Activated gamma-delta T cell treated with anti-CD3 and anti-CD28 coated beads, Interleukin-2, amount 50 U/mL, for 16 hours (primary cell): ENCODE measurements at regions not wholly inside any gene's neighbourhood (a gene's known extent, or its start where the extent isn't known, plus 50 kb on each side); places are given as distances from the start of the nearest gene placed in this dataset.
A peak's percentile ranks its signal among the peaks of the same experiment; 100 is the strongest.
"Not testable (repeated sequence)": the region's sequence is repeated elsewhere in the genome, so short reads cannot be mapped to it uniquely, and the experiment has no call there.

Experiments
- DNase-seq: peaks from one replicate; pipeline ENCODE4 v3.0.0-alpha.2; 2020; ENCODE audit warnings: low read depth

- no peak for DNase-seq
Measured at GRCh38 chr2:234189786-234190300, 139.3 kb downstream of the SPP2 start.

DNA sequence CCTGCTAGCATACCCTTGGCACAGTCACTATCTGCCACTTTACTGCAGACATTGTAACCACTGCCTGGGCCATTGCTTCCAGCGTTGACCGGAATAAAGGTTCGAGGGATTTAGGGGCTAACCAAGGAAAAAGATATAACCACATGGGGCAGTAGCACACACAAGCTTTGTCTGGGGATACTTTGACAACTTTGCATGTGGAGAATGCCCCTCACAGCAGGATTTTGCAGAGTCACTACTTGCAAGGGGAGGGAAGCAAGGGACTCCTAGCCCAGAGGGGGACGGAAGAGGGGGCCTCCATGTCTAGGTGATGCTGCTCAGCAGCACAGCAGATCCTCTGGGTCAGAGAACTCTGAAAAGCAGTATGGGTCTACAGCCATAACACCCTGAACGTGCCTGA is 138.7 kb downstream of the SPP2 start:
- DNase-seq: no peak

DNA sequence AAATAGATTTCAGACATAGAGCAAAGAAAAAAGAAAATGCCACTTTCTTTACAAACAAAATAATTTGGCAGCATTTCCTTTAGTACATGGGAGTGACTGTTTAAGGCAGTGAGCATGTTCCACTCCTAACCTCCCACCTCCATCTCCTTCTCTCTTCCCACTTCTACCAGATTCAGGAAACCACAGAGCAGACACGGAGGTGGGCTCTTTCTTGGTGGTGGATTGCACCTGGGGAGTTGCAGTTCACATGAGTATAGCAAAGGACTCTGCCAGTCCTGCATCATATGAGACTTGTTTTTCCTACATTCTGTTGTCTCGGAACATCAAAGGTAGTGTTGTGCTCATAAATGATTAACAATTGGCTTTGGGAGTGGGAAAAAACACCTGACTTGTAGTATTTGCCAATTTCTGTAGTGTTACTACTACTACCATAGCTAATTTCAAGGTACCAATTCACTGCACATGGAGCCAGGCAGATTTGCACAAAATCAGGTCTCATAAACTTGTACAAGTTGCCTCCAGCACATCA is 137.2 kb downstream of the SPP2 start:
- DNase-seq: no peak

GRCh38 chr2:234181121-234181520 is 130.6 kb downstream of the SPP2 start:
- no peak for DNase-seq

DNA sequence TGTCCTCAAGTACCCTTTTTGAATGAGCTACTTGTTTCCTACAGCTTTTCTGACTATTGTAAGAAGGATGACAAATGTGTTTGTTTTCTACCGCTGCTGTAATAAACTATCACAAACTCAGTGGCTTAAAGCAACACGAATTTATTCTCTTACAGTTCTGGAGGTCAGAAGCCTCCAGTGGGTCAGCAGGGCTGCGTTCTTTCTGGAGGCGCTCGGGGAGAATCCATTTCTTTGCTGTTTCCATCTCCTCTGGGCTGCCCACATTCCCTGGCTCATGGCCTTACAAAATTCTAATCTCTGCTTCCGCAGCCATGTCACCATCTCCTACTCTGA is 128.5 kb downstream of the SPP2 start:
- DNase-seq: no peak

DNA sequence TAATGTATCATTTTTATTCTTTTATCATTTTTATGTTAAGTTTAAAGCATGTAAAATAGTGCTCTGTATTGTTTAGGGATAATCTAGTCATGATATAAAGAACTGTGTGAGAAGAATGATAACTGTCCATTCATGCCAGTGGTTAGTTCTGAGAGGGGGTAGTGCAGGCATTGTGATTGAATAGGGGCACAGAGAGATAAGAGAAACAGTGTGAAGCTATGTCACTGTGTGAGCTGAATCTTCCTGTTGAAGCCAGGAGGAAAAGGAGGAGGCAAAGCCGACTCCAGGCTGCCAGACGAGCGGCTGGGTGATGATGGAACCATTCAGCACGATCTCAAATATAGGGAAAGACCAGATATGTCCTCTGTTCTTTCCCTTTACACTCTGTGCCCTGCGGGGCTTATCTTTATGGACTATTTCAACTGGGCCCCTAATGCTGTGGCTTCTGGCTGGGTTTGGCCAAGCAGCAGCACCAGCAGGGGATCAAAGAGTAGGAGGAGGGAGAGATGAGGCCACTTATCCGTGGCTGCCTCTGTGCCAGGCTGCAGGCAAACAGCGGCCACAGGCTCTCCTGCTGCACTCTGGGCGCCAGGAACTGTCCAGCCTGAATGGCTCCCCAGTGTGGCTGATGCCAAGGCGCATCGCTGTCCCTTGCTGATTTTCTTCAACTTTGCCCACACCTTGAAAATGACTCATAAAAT is 128.0 kb downstream of the SPP2 start:
- DNase-seq: no peak

- no peak for DNase-seq
Measured at GRCh38 chr2:234175649-234176048, 125.1 kb downstream of the SPP2 start.

DNA sequence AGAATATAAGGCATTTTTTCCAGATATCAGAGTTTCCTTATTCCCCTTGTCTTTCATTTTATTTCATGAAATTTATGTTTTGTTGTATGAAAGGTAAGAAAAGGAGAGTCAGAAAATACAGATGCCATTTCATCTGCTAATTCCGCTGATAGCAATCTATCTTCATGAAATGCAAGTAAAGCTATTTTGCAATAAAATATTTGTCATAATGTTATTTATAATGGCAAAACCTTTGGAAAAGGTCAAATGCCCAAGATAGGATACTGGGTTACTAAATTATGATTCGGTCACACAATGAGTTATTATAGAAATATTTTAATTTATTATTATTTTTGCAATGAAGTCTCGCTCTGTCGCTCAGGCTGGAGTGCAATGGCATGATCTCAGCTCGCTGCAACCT is 124.2 kb downstream of the SPP2 start:
- no peak for DNase-seq

DNA sequence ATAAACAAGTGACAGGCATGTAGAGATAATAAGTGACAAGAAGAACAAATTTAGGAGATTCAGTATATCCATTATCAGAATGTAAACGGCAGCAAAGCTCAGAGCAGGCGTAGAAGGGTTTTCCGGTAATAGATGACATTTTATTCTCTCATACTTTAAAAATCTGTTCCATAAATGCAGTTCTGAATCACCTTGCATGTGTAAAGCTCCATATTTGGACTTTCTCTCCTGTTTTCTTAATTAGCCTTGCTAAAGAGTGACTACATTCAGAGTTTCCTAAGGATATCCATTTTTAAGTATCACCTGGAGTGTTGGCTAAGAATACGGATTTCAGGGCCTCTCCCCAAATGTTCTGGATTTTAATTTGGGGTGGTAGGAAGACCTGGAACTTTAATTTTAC is 122.0 kb downstream of the SPP2 start:
- DNase-seq: no peak

- DNase-seq: no peak
Measured at GRCh38 chr2:234172066-234172465, 121.6 kb downstream of the SPP2 start.

- DNase-seq: no peak
Measured at GRCh38 chr2:234171666-234172065, 121.2 kb downstream of the SPP2 start.

DNA sequence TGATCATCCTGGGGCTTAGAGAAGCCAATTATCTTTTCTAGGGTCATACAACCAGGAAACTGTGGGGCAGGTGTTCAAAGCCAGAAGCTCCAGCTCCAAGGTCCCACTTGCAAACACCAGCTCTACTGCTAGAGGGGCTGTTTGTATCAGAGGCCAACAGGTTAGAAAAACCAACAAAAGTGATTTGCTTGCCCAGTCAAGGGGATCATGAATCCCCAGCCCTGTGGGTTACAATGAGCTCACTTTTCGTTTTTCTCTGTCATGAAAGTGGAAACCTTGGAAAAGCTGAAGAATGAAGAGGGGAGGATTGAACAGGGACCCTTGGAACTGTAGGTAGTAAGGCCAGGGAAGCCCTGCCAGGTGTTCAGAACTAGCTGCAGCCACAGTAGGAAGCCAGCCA is 119.2 kb downstream of the SPP2 start:
- DNase-seq: no peak

- not testable (repeated sequence) for DNase-seq
Measured at GRCh38 chr2:234168605-234169570, 118.4 kb downstream of the SPP2 start.

GRCh38 chr2:234166531-234166930 is 116.0 kb downstream of the SPP2 start:
- DNase-seq: no peak

- no peak for DNase-seq
Measured at GRCh38 chr2:234165421-234165820, 114.9 kb downstream of the SPP2 start.

- DNase-seq: peak; percentile 41
Measured at GRCh38 chr2:234164493-234165413, 114.3 kb downstream of the SPP2 start.

DNA sequence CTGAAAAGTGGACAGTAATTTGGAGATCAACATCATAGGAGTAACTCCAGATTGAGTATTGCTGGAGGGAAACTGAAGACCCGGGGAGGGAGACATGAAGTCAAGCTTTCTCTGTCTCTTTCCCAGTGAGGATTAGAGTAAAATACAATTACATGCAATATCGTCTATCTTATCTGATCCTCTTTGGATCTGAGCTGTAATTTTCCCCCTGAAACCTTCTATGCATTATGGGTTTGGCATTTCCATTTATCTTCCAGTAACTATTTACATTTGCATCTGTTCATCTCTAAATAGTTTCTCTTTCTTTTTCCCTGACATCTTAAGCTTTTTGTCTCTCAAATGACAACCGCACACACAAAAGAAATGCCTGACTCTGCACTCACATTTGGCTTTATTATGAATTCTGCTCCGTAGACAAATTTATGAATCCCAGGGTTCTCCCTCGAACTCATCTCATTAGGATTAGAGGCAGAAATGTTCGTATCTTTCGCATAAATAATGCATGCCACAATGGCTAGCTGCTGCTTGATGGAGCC is 113.1 kb downstream of the SPP2 start:
- no peak for DNase-seq

GRCh38 chr2:234162861-234163260 is 112.4 kb downstream of the SPP2 start:
- no peak for DNase-seq

DNA sequence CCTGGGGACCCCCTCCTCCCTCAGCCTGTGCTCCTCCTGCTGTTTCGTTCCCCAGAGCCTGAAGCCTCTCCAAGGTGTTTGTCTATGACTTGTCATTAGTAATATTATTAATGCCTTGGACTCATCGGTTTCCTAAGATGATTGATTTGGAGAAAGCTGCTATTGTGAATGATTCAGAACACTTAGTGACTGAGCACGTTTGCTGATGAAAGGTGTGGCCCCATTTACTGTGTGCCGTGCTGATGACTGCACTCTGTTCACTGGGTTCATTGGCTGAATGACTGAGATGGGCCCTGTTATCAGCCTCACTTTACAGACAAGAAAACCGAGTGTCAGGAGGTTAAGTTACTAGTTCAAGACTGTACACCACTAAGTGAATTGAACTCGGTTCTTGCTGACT is 111.4 kb downstream of the SPP2 start:
- no peak for DNase-seq

- DNase-seq: no peak
Measured at GRCh38 chr2:234158812-234159211, 108.3 kb downstream of the SPP2 start.

DNA sequence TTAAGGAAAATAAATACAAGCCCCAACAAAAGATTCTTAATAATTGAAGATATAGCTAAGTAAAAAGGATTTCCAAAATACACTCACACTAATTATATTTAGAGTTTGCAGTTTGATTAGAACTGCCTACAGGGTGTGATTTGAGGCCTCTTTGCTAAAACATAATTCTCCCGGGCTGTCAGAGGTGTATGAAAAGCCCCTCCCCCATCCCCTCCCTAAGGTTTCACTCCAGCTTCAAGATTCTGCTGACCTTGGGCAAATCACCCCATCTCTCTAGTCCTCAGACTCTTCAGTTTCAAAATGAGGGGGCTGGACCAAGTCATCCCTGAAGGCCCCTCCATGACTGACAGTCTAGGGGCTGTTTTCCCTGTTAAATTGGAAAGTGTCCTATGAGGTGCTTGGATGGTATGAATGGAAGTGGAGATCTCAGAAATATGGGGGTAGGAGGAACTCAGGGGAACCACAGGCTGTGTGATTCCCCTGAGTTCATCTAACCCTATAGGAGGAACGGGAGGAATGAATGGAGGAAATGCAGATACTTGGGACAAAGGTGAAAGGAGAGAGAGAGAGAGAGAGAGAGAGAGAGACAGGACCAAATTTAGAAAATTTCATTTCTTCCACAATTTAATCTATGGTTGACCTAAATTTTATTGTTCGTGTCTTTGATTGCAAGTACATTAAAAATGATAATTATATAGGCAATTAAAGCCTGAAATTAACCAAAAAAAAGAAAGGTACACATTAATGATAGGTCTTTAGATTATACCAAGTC is 107.5 kb downstream of the SPP2 start:
- DNase-seq: no peak
